ENCODE measurements at regions not wholly inside any gene's neighbourhood (a gene's known extent, or its start where the extent isn't known, plus 50 kb on each side); places are given as distances from the start of the nearest gene placed in this dataset.

- no peaks in the 10 kb centered on the region for H3K27me3 ChIP-seq
- no peak for TF ChIP-seq CTCF (IDR thresholded peaks at IDR 0.05 in 4 of 5, conservative IDR thresholded peaks at IDR 0.05 in 1 of 5)
- no peak for TF ChIP-seq POLR2A (IDR thresholded peaks at IDR 0.05)
- H3K4me1 ChIP-seq, result no peaks in the 10 kb centered on the region
- ATAC-seq, result no peak
- intact Hi-C loops (cut with DNase I; ENCODE audit: low total_unique reads), result no loop called here
- H3K4me3 ChIP-seq, result no peak overlapping the region
- H3K9me3 ChIP-seq, result no peaks in the 10 kb centered on the region
- DNase-seq, result no peak
- H3K36me3 ChIP-seq, result no peaks in the 10 kb centered on the region
- no peak overlapping the region for H3K27ac ChIP-seq
- in situ Hi-C loops (cut with MboI; ENCODE audit: low sequenced_read_pairs in 4 of 4), result no loop called here
These were observed 156.8 kb downstream of the SLC35B3 start for GRCh38 chr6:8278562-8278961.

GRCh38 chr6:8277769-8278168, 157.6 kb downstream of the SLC35B3 start:
- intact Hi-C loops (cut with DNase I; ENCODE audit: low total_unique reads), result no loop called here
- in situ Hi-C loops (cut with MboI; ENCODE audit: low sequenced_read_pairs in 4 of 4), result no loop called here
- DNase-seq (no peak), ATAC-seq (no peak)
- Histone ChIP-seq H3K36me3 (no peaks in the 10 kb centered on the region), H3K4me3 (no peak overlapping the region), H3K27me3 (no peaks in the 10 kb centered on the region), H3K4me1 (no peaks in the 10 kb centered on the region), H3K9me3 (no peaks in the 10 kb centered on the region), H3K27ac (no peak overlapping the region)
- no peak for TF ChIP-seq CTCF (IDR thresholded peaks at IDR 0.05 in 4 of 5, conservative IDR thresholded peaks at IDR 0.05 in 1 of 5)
- TF ChIP-seq POLR2A (IDR thresholded peaks at IDR 0.05), result no peak

- Histone ChIP-seq H3K36me3 (no peaks in the 10 kb centered on the region), H3K4me3 (no peak overlapping the region), H3K9me3 (no peaks in the 10 kb centered on the region), H3K27me3 (no peaks in the 10 kb centered on the region), H3K27ac (no peak overlapping the region), H3K4me1 (no peaks in the 10 kb centered on the region)
- in situ Hi-C loops (cut with MboI; ENCODE audit: low sequenced_read_pairs in 4 of 4) (no loop called here), intact Hi-C loops (cut with DNase I; ENCODE audit: low total_unique reads) (no loop called here)
- ATAC-seq (no peak), DNase-seq (no peak)
- no peak for TF ChIP-seq POLR2A (IDR thresholded peaks at IDR 0.05)
- no peak for TF ChIP-seq CTCF (IDR thresholded peaks at IDR 0.05 in 4 of 5, conservative IDR thresholded peaks at IDR 0.05 in 1 of 5)
These were observed 159.2 kb downstream of the SLC35B3 start for GRCh38 chr6:8276148-8276547.

GRCh38 chr6:8275667-8276066, 159.7 kb downstream of the SLC35B3 start:
- in situ Hi-C loops (cut with MboI; ENCODE audit: low sequenced_read_pairs in 4 of 4) (no loop called here), intact Hi-C loops (cut with DNase I; ENCODE audit: low total_unique reads) (no loop called here)
- H3K27ac ChIP-seq, result no peak overlapping the region
- TF ChIP-seq CTCF (IDR thresholded peaks at IDR 0.05 in 4 of 5, conservative IDR thresholded peaks at IDR 0.05 in 1 of 5), result no peak
- no peak for TF ChIP-seq POLR2A (IDR thresholded peaks at IDR 0.05)
- no peak for ATAC-seq
- no peaks in the 10 kb centered on the region for H3K4me1 ChIP-seq
- no peaks in the 10 kb centered on the region for H3K36me3 ChIP-seq
- H3K9me3 ChIP-seq, result no peaks in the 10 kb centered on the region
- no peak for DNase-seq
- no peak overlapping the region for H3K4me3 ChIP-seq
- no peaks in the 10 kb centered on the region for H3K27me3 ChIP-seq

GRCh38 chr6:8274226-8274625, 161.1 kb downstream of the SLC35B3 start:
- H3K27ac ChIP-seq, result no peak overlapping the region
- no peaks in the 10 kb centered on the region for H3K4me1 ChIP-seq
- H3K27me3 ChIP-seq, result no peaks in the 10 kb centered on the region
- H3K9me3 ChIP-seq, result no peaks in the 10 kb centered on the region
- ATAC-seq (no peak), DNase-seq (no peak)
- H3K36me3 ChIP-seq, result no peaks in the 10 kb centered on the region
- TF ChIP-seq CTCF (IDR thresholded peaks at IDR 0.05 in 4 of 5, conservative IDR thresholded peaks at IDR 0.05 in 1 of 5), result no peak
- no peak for TF ChIP-seq POLR2A (IDR thresholded peaks at IDR 0.05)
- in situ Hi-C loops (cut with MboI; ENCODE audit: low sequenced_read_pairs in 4 of 4), result no loop called here
- intact Hi-C loops (cut with DNase I; ENCODE audit: low total_unique reads), result no loop called here
- H3K4me3 ChIP-seq, result no peak overlapping the region
